GM12878 (cell line): ENCODE measurements at regions not wholly inside any gene's neighbourhood (a gene's known extent, or its start where the extent isn't known, plus 50 kb on each side); places are given as distances from the start of the nearest gene placed in this dataset.

Source experiments
- ATAC-seq: fragments of 200-7000 bp; cut with Tn5 transposase; 3 replicates; pipeline ENCODE4 v1.9.1; 2020; ENCODE audit warnings: mild to moderate bottlenecking, moderate library complexity
- BruUV-seq: library from RNA; stranded (reverse); fragments of 400-500 nt; replicated peaks from 2 replicates; lab custom pipeline; 2021; lab: Mats Ljungman, UMichigan
- CTCF ChIA-PET: fragments of 300-600 bp; sonication (Branson Sonifier 250); formaldehyde crosslinking; extraction: SDS; loops from one replicate; lab custom pipeline; 2021; ENCODE audit warnings: inconsistent platforms; lab: Yijun Ruan, JAX
- POLR2A ChIA-PET: fragments of 350-600 bp; formaldehyde crosslinking; extraction: SDS; loops from one replicate; lab custom pipeline; 2021; ENCODE audit warnings: inconsistent platforms; lab: Charles Lee
- RAD21 ChIA-PET: fragments of 300-600 bp; sonication (Branson Sonifier 250); formaldehyde crosslinking; loops from one replicate; lab custom pipeline; 2023; ENCODE audit warnings: antibody characterized with exemption; ENCODE audit not compliant: unreplicated experiment; lab: Charles Lee
- SMC1A ChIA-PET: fragments of 300-600 bp; sonication (Branson Sonifier 250); formaldehyde crosslinking; loops from one replicate; lab custom pipeline; 2023; ENCODE audit not compliant: unreplicated experiment, uncharacterized antibody; lab: Charles Lee
- DNase-seq: peaks from one replicate; pipeline ENCODE4 v3.0.0-alpha.2; 2011; ENCODE audit warnings: low read depth, low spot score
- FAIRE-seq: peaks from 3 replicates; lab custom pipeline; 2011; peaks lifted over from hg19 to GRCh38; lab: Jason Lieb, UNC
- H2AFZ ChIP-seq: 2 replicates; pipeline ENCODE4 v1.6.0; 2011; ENCODE audit warnings: low read depth, low read length, control low read depth; ENCODE audit not compliant: control insufficient read depth
- H3K27ac ChIP-seq: 2 replicates; pipeline ENCODE4 v1.5.1; 2011; ENCODE audit warnings: control low read depth; ENCODE audit not compliant: control insufficient read depth, insufficient read depth
- H3K27me3 ChIP-seq, 2 experiments: replicated peaks in 1 of 2; 2 replicates each; pipeline versions ENCODE4 v1.6.0 to v1.6.1; 2011; ENCODE audit warnings: low read length in 1 of 2; ENCODE audit not compliant: control insufficient read depth in 2 of 2, insufficient read depth in 2 of 2
- H3K36me3 ChIP-seq, 2 experiments: 2 replicates each; pipeline ENCODE4 v1.5.1; 2011; ENCODE audit warnings: low read length in 1 of 2; ENCODE audit not compliant: control insufficient read depth in 2 of 2, insufficient read depth in 2 of 2
- H3K4me1 ChIP-seq: 2 replicates; pipeline ENCODE4 v1.6.1; 2011; ENCODE audit warnings: mild to moderate bottlenecking, low read length, moderate library complexity, mixed read lengths; ENCODE audit not compliant: control insufficient read depth, insufficient read depth
- H3K4me2 ChIP-seq: 2 replicates; pipeline ENCODE4 v1.6.0; 2011; ENCODE audit warnings: control low read depth; ENCODE audit not compliant: control insufficient read depth, insufficient read depth
- H3K4me3 ChIP-seq: fragments of 200-600 bp; sonication (generic); 2 replicates; pipeline ENCODE4 v1.5.1; 2016
- H3K79me2 ChIP-seq: 2 replicates; pipeline ENCODE4 v1.6.0; 2011; ENCODE audit warnings: low read length; ENCODE audit not compliant: control insufficient read depth, insufficient read depth
- H3K9ac ChIP-seq: 2 replicates; pipeline ENCODE4 v1.8.0; 2011; ENCODE audit warnings: low read length, control low read depth, mixed read lengths; ENCODE audit not compliant: control insufficient read depth, insufficient read depth
- H3K9me3 ChIP-seq: replicated peaks from 3 replicates; pipeline ENCODE4 v1.5.1; 2011; ENCODE audit warnings: mild to moderate bottlenecking, low read length; ENCODE audit not compliant: control insufficient read depth, insufficient read depth
- H4K20me1 ChIP-seq: 2 replicates; pipeline ENCODE4 v1.6.0; 2011; ENCODE audit not compliant: control insufficient read depth, insufficient read depth
- ASH2L ChIP-seq: fragments of 300-600, 200-600 bp; sonication (generic); IDR thresholded peaks from 2 replicates; pipeline ENCODE4 v1.6.1; 2017; ENCODE audit warnings: low read depth, mild to moderate bottlenecking, borderline replicate concordance
- CHD4 ChIP-seq: fragments of 200-600 bp; sonication (generic); IDR thresholded peaks from 2 replicates; pipeline ENCODE4 v1.6.1; 2016; ENCODE audit warnings: mild to moderate bottlenecking
- GABPA ChIP-seq: IDR thresholded peaks from 2 replicates; pipeline ENCODE4 v1.6.1; 2014; ENCODE audit warnings: antibody characterized with exemption, low read depth, mild to moderate bottlenecking, inconsistent platforms
- KAT2A ChIP-seq: conservative IDR thresholded peaks from 2 replicates; pipeline ENCODE4 v1.6.1; 2011; ENCODE audit warnings: low read depth, low read length; ENCODE audit not compliant: control insufficient read depth
- MTA2 ChIP-seq: fragments of 450-650 bp; IDR thresholded peaks from 2 replicates; pipeline ENCODE4 v1.6.1; 2016; ENCODE audit warnings: low read depth, mild to moderate bottlenecking, moderate library complexity
- SMAD5 ChIP-seq: IDR thresholded peaks from 2 replicates; pipeline ENCODE4 v1.6.1; 2016; ENCODE audit warnings: antibody characterized with exemption, low read depth
- SMC3 ChIP-seq: IDR thresholded peaks from 2 replicates; pipeline ENCODE4 v1.6.1; 2011; ENCODE audit warnings: low read length, improper control_type of control experiment, borderline replicate concordance
- WGBS: methylation state at CpG from one replicate; pipeline ENCODE4 v1.1.6; 2016; ENCODE audit warnings: low lambda C conversion rate; ENCODE audit not compliant: insufficient replicate concordance, insufficient coverage; ENCODE audit errors: missing lambda C conversion rate; 5-methylcytosine and 5-hydroxymethylcytosine counted together
- in situ Hi-C: fragments of 300-500 bp; cut with MboI; formaldehyde crosslinking; loops from 9 replicates; pipeline ENCODE4 v1.14.3; 2018; ENCODE audit warnings: mixed read lengths
- intact Hi-C: fragments of 100-400 bp; cut with micrococcal nuclease; formaldehyde crosslinking; loops from one replicate; pipeline ENCODE4 v1.14.2; 2022; ENCODE audit not compliant: unreplicated experiment
- TF ChIP-seq, protein P1 (sequence below): IDR thresholded peaks from 2 replicates; pipeline ENCODE4 v1.6.1; 2011; ENCODE audit warnings: borderline replicate concordance, low read depth, mild to moderate bottlenecking, moderate library complexity, low read length; ENCODE audit not compliant: insufficient read depth, poor library complexity, severe bottlenecking
- TF ChIP-seq, protein P2 (sequence below): fragments of 450-650 bp; IDR thresholded peaks from 2 replicates; pipeline ENCODE4 v1.6.1; 2017; ENCODE audit warnings: mild to moderate bottlenecking

DNA sequence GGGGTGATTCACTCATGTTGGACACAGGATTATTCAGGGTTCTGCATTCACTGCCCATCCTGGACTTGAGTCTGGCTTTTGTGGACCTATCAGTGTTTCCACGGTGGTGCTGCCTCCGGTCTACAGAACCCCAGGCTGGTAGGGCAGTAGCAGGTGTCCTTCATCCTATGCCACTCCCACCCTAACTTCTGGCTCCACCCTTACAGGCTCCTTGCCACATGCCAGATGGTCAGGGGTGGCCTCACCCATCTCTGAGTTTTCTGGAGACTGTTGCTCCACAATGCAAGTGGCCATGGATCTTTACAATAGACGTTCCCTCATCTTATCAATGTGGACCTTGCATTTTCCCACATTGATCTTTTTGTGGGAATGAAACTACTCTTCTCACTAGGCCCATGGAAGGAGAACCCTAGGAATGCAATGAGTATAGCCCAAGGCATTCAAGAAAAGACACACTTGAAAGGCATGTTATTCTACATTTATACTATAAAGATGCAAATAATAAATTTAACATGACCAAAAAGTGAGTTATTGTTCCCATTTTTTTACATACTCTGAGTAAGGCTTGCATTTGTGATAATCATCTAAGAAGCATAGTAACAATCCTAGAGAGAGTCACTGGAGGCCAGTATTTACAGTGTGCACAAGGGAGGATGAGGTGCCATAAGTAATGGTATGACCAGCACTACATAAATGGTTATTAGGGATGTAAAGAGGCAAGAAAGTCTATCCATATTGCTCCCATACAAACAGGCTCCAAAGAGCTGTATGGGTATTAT is 57.4 kb upstream of the ADO start:
- ChIA-PET POLR2A (no interaction called here), CTCF (interaction anchor here (0.6 kb wide), 2 partner anchors 12 to 219 kb away, joined by 3 read pairs; no protein-coding TSS in a partner anchor), SMC1A (interaction anchor here (4.4 kb wide), 1 partner anchor 12 kb away, joined by 72 read pairs; no protein-coding TSS in a partner anchor), RAD21 (interaction anchor here (1.3 kb wide), 1 partner anchor 70 kb away, joined by 3 read pairs; no protein-coding TSS in a partner anchor)
- H3K79me2 ChIP-seq: no peaks in the 10 kb centered on the region
- in situ Hi-C loops: no loop called here
- no peaks in the 10 kb centered on the region for H4K20me1 ChIP-seq
- no peak for DNase-seq
- no peak for ATAC-seq
- FAIRE-seq: no peak
- TF ChIP-seq, protein P1, sequence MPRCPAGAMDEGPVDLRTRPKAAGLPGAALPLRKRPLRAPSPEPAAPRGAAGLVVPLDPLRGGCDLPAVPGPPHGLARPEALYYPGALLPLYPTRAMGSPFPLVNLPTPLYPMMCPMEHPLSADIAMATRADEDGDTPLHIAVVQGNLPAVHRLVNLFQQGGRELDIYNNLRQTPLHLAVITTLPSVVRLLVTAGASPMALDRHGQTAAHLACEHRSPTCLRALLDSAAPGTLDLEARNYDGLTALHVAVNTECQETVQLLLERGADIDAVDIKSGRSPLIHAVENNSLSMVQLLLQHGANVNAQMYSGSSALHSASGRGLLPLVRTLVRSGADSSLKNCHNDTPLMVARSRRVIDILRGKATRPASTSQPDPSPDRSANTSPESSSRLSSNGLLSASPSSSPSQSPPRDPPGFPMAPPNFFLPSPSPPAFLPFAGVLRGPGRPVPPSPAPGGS: no peak
- TF ChIP-seq SMAD5 (no peak), SMC3 (no peak), ASH2L (no peak), KAT2A (no peak), GABPA (no peak), CHD4 (no peak), MTA2 (no peak)
- TF ChIP-seq, protein P2, sequence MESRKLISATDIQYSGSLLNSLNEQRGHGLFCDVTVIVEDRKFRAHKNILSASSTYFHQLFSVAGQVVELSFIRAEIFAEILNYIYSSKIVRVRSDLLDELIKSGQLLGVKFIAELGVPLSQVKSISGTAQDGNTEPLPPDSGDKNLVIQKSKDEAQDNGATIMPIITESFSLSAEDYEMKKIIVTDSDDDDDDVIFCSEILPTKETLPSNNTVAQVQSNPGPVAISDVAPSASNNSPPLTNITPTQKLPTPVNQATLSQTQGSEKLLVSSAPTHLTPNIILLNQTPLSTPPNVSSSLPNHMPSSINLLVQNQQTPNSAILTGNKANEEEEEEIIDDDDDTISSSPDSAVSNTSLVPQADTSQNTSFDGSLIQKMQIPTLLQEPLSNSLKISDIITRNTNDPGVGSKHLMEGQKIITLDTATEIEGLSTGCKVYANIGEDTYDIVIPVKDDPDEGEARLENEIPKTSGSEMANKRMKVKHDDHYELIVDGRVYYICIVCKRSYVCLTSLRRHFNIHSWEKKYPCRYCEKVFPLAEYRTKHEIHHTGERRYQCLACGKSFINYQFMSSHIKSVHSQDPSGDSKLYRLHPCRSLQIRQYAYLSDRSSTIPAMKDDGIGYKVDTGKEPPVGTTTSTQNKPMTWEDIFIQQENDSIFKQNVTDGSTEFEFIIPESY: no peak
- H3K27ac ChIP-seq: no peak overlapping the region
- no peak overlapping the region for H2AFZ ChIP-seq
- no peak overlapping the region for H3K4me3 ChIP-seq
- no peak overlapping the region for H3K4me2 ChIP-seq
- no peaks in the 10 kb centered on the region for H3K36me3 ChIP-seq
- H3K27me3 ChIP-seq: no peaks in the 10 kb centered on the region
- intact Hi-C loops: no loop called here
- peaks cover 25% of the 10 kb centered on the region for H3K4me1 ChIP-seq
- no peak overlapping the region for H3K9ac ChIP-seq
- no peaks in the 10 kb centered on the region; the same call in 2 of the 3 replicates for H3K9me3 ChIP-seq
- WGBS: 97% methylated on average over 3 of the region's 3 CpGs
- BruUV-seq: no TSS peak
